ENCODE measurements at regions not wholly inside any gene's neighbourhood (a gene's known extent, or its start where the extent isn't known, plus 50 kb on each side); places are given as distances from the start of the nearest gene placed in this dataset.
A peak's percentile ranks its signal among the peaks of the same experiment; 100 is the strongest.

GRCh38 chrX:39452401-39452800, 645.4 kb downstream of the BCOR start:
- no peak for DNase-seq

GRCh38 chrX:39453889-39454621, 643.7 kb downstream of the BCOR start:
- DNase-seq: no peak

- no peak for DNase-seq
Measured at GRCh38 chrX:39456894-39457604, 640.7 kb downstream of the BCOR start.

DNA sequence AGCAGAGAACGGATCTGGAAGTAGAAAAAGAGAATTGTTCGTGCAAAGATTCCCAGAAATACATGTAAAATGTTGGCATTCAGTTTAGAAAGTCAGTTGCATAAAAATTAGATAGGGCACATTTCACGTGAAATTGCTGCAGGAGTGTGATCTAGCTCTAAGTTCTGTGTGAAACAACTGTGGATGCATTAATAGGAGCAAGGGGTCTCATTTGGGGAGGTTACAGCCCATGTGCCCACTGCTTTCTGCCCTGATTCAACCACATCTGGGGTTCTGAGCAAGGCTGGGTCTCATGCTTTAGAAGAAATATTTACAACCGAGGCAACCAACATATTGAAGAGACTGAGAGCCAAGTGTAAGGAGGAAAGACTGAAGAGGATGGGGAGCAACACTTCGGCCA, 639.0 kb downstream of the BCOR start:
- no peak for DNase-seq

GRCh38 chrX:39459204-39459603, 638.6 kb downstream of the BCOR start:
- no peak for DNase-seq

DNA sequence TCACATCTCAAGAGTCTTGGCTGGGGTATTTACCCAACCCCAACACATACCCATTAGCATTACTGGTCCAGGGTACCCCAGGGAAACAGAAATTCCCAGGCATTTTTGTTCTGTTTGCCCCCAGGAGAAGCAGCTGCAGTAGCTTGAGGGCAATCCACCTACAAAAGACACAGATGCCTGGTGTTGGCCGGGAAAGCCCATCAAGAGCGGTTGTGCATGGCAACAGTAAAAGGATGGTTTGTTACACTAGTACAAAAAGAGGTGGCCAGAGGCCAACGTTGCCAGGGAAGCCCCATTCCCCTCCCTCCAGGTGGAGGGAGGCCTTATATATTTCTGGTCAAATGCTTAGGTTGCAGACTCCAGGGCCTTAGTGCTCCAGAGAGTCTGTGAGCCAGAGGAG, 637.8 kb downstream of the BCOR start:
- no peak for DNase-seq

DNA sequence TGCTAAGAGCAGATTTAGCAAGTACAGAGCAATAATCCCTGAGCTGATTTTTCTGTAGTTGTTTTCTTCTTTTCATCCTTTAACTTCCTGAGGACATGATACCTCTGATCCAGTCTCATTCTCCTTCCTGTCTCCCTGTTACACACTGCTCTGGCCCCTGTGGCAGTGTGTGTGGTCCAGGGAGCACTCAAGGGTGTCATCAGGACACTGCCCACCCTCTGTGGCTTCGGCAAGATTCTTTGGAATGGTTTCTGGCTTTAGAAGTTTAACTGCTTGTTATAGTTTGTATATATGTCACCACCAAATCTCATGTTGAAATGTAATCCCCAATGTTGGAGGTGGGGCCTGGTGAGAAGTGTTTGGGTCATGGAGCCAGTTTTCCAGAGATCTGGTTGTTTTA, 637.3 kb downstream of the BCOR start:
- DNase-seq: no peak

DNA sequence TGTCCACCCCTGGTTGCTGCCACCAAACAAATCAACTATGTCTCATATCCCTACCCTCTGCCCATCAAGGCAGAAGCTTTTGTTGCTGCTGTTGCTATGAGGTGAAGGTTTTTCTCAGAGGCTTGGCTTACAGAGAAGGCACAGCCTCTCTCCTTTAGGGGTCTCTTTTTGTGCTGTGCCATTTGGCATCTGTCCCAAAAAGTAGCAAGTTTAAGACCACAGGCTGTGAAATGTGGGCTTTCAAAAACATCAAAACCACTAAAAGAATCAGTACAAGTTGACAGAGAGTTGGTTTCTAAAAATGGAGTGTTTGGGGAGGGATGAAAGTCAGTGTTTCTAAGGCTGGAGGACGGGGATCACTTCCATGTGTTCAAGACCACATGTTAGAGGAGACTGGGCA, 634.9 kb downstream of the BCOR start:
- no peak for DNase-seq

DNA sequence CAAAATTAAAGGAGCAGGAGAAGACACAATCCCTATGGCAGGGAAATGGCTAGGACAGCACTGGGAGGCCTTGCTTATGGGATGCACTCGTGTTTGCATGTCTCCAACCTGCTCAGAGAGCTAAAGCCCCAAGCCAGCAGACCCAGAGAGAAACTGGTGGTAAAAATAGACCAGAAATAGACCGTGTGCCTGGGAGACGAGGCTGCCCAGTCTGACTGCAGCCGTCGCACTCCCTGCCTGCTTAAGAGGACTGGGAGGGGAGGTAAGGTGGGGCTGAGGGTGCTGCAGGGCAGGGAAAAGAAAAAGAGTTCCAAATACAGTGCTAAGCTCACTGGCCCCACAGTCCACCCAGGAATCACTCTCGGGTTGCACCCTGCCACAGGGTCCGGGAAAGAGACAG, 633.5 kb downstream of the BCOR start:
- DNase-seq: no peak

- DNase-seq: no peak
Measured at GRCh38 chrX:39465467-39465866, 632.3 kb downstream of the BCOR start.

DNA sequence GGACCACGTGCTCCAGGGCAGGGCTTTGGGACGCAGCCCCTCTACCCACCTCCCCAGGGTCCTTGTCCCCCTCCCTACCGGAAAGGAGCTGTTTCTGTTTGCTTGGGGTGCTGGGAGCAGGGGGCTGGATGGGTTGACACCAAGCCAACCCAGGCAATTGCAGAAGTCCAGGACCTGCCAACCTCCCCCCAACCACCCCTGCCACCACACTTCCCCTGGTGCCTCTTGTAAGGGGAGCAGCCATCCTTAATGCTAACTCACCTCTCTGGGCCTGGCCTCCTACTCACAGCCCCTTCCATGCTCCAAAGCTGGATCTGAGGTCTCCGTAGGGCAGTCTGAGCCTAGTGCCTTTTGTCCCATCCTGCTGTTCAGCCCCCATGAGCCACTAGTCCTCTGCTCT, 631.9 kb downstream of the BCOR start:
- no peak for DNase-seq

DNA sequence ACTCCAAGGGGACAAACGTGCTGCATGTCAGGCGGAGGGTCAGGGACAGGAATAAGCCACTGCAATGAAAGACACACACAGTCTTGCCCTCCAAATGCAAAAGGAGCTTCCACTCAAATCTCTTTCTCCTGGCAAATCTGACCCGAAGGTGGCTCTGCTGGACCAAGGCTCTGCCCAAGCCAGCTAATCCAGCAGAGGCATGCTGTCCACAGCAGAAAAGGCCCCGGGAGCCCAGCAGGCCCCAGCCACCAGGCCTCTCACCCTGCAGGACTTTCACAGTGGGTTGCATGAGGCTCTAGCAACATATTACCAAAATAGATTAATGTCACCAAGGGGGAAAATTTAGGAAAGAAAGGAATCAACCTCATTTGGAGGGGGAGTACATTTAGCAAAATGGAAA, 628.6 kb downstream of the BCOR start:
- no peak for DNase-seq

GRCh38 chrX:39470588-39471407, 627.0 kb downstream of the BCOR start:
- no peak for DNase-seq

GRCh38 chrX:39472161-39472560, 625.6 kb downstream of the BCOR start:
- no peak for DNase-seq

GRCh38 chrX:39473812-39474211, 623.9 kb downstream of the BCOR start:
- DNase-seq: no peak

- no peak for DNase-seq
Measured at GRCh38 chrX:39475372-39475771, 622.4 kb downstream of the BCOR start.

GRCh38 chrX:39476604-39477021, 621.1 kb downstream of the BCOR start:
- no peak for DNase-seq

DNA sequence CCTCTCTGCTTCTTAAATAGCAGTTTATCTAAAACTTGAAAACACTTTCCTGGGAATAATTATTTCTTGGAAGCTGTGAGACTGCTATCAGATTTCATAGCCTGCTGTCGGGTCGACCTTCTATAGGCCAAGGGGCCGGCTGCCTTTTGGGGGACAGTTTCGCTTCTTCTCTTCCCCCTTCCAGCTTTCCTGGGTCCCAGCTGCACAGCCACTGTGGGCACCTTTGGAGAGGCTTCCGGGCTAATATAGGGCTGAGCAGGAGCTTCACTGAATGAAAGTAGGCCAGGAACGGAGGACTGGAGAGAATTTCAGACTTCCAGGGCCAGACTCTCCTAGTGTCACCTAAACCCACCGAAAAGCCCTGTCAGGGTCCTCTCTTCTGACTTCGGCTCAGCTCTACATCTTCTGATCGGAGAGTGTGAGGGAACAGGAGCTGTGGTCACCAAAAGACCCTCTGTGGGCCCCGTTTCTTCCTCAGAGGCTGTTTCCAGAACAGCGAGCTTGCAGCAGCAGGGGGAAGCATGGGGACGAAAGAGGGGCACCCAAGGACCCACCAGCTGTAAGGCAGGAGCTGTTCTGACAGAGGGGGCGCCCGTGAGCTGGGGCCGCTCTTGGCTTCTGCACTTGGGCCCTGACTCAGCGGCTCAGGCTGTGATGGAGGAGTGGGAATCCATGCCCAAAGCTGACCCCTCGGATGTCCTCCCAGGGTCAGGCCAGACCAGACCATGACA, 620.6 kb downstream of the BCOR start:
- DNase-seq: peak; percentile 24

DNA sequence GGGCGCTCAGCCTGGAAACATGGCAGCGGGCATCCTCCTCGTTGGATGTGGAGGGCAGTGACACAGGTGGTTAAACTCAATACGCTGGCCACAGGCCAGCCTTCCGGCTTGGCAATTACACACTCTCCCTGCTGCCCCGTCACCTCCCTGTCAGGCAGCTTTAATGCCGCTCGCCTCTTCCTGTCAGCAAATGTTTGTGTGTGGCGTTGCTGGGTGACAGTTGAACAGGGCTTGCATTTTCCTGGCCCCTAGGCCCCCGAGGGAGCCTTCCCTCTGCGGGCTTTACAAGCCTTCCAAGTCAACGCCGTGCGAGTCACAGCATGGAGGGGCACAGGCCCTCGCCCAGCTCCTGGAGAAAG, 620.0 kb downstream of the BCOR start:
- DNase-seq: peak; percentile 46

DNA sequence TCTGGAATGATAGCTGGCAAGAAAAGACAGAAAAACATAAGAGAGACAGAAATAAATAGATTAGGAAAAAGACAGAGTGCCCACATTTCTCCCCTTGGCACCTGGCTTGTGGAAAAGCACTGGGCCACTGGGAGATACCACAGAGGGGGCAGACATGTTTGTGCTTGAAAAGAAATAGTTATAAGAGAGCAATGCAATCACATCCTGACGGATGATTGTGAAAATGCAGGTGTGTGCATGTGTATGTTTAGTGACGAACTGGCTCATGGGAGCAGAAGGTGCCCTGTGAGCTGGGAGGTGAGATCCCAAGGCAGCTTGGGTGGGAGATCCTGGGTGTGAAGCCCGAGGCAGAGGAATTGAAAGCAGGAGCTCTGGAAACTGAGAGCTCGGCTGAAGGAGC, 617.9 kb downstream of the BCOR start:
- no peak for DNase-seq

GRCh38 chrX:39480963-39481362, 616.8 kb downstream of the BCOR start:
- DNase-seq: no peak

- no peak for DNase-seq
Measured at GRCh38 chrX:39481621-39482020, 616.1 kb downstream of the BCOR start.
